ENCODE measurements at regions not wholly inside any gene's neighbourhood (a gene's known extent, or its start where the extent isn't known, plus 50 kb on each side); places are given as distances from the start of the nearest gene placed in this dataset.
A peak's percentile ranks its signal among the peaks of the same experiment; 100 is the strongest.

- Histone ChIP-seq H3K27ac (no peak overlapping the region), H3K36me3 (no peaks in the 10 kb centered on the region), H3K4me3 (no peak overlapping the region), H3K9me3 (no peaks in the 10 kb centered on the region), H3K4me1 (no peaks in the 10 kb centered on the region), H3K27me3 (no peaks in the 10 kb centered on the region)
- no peak for TF ChIP-seq CTCF (IDR thresholded peaks at IDR 0.05)
- intact Hi-C loops (cut with DNase I), result no loop called here
- no peak for DNase-seq (ENCODE audit: low spot score in 2 of 2)
Measured at GRCh38 chr6:121663292-121663810, 227.9 kb downstream of the GJA1 start.

- H3K27me3 ChIP-seq, result no peaks in the 10 kb centered on the region
- no peak overlapping the region for H3K4me3 ChIP-seq
- no peak for DNase-seq (ENCODE audit: low spot score in 2 of 2)
- H3K36me3 ChIP-seq, result no peaks in the 10 kb centered on the region
- no peaks in the 10 kb centered on the region for H3K4me1 ChIP-seq
- no peak for TF ChIP-seq CTCF (IDR thresholded peaks at IDR 0.05)
- intact Hi-C loops (cut with DNase I), result no loop called here
- H3K27ac ChIP-seq, result no peak overlapping the region
- no peaks in the 10 kb centered on the region for H3K9me3 ChIP-seq
Measured at GRCh38 chr6:121664158-121664557, 228.7 kb downstream of the GJA1 start.

GRCh38 chr6:121666814-121667213 is 231.4 kb downstream of the GJA1 start:
- intact Hi-C loops (cut with DNase I), result no loop called here
- no peak for TF ChIP-seq CTCF (IDR thresholded peaks at IDR 0.05)
- peak overlapping the region in 1 of 2 donors; percentile 14 for H3K27ac ChIP-seq
- DNase-seq (ENCODE audit: low spot score in 2 of 2), result no peak
- H3K9me3 ChIP-seq, result no peaks in the 10 kb centered on the region
- H3K27me3 ChIP-seq, result no peaks in the 10 kb centered on the region
- no peaks in the 10 kb centered on the region for H3K36me3 ChIP-seq
- no peak overlapping the region for H3K4me3 ChIP-seq
- H3K4me1 ChIP-seq, result no peaks in the 10 kb centered on the region

- Histone ChIP-seq H3K4me1 (no peaks in the 10 kb centered on the region), H3K27me3 (no peaks in the 10 kb centered on the region), H3K9me3 (no peaks in the 10 kb centered on the region), H3K36me3 (no peaks in the 10 kb centered on the region), H3K4me3 (no peak overlapping the region), H3K27ac (no peak overlapping the region)
- intact Hi-C loops (cut with DNase I), result no loop called here
- no peak for DNase-seq (ENCODE audit: low spot score in 2 of 2)
- no peak for TF ChIP-seq CTCF (IDR thresholded peaks at IDR 0.05)
Measured at GRCh38 chr6:121668259-121668658, 232.8 kb downstream of the GJA1 start.

- no peak overlapping the region for H3K4me3 ChIP-seq
- H3K36me3 ChIP-seq, result no peaks in the 10 kb centered on the region
- no peak overlapping the region for H3K27ac ChIP-seq
- no peak for TF ChIP-seq CTCF (IDR thresholded peaks at IDR 0.05)
- intact Hi-C loops (cut with DNase I), result no loop called here
- no peaks in the 10 kb centered on the region for H3K9me3 ChIP-seq
- H3K27me3 ChIP-seq, result no peaks in the 10 kb centered on the region
- no peaks in the 10 kb centered on the region for H3K4me1 ChIP-seq
- no peak for DNase-seq (ENCODE audit: low spot score in 2 of 2)
Measured at GRCh38 chr6:121670511-121670910, 235.1 kb downstream of the GJA1 start.

GRCh38 chr6:121677571-121677970 is 242.1 kb downstream of the GJA1 start:
- H3K4me3 ChIP-seq, result no peak overlapping the region
- no peaks in the 10 kb centered on the region for H3K36me3 ChIP-seq
- no peaks in the 10 kb centered on the region for H3K9me3 ChIP-seq
- H3K4me1 ChIP-seq, result no peaks in the 10 kb centered on the region
- no peaks in the 10 kb centered on the region for H3K27me3 ChIP-seq
- intact Hi-C loops (cut with DNase I), result no loop called here
- TF ChIP-seq CTCF (IDR thresholded peaks at IDR 0.05), result no peak
- no peak for DNase-seq (ENCODE audit: low spot score in 2 of 2)
- H3K27ac ChIP-seq, result no peak overlapping the region

Data from ascending aorta (tissue), 2 donors.